WTC11 (cell line): ENCODE measurements at regions not wholly inside any gene's neighbourhood (a gene's known extent, or its start where the extent isn't known, plus 50 kb on each side); places are given as distances from the start of the nearest gene placed in this dataset.

ENCODE experiments used
- CREB1 ChIP-seq: sonication (generic); formaldehyde crosslinking; IDR thresholded peaks from 2 replicates; pipeline ENCODE4 v1.8.0; 2023; ENCODE audit warnings: mild to moderate bottlenecking, missing genetic modification reagents
- CTCF ChIP-seq: fragments of 200-600 bp; IDR thresholded peaks from 2 replicates; pipeline ENCODE4 v1.8.0; 2022; ENCODE audit warnings: antibody characterized with exemption
- ELF4 ChIP-seq: sonication (generic); formaldehyde crosslinking; IDR thresholded peaks from 2 replicates; pipeline ENCODE4 v1.8.1; 2022; ENCODE audit warnings: low read depth, mild to moderate bottlenecking, moderate library complexity, missing genetic modification reagents
- NFATC4 ChIP-seq: fragments of 250-450 bp; sonication (Bioruptor Pico); IDR thresholded peaks from 2 replicates; pipeline ENCODE4 v1.9.0; 2021; ENCODE audit warnings: mild to moderate bottlenecking
- NR2C2 ChIP-seq: sonication (generic); formaldehyde crosslinking; IDR thresholded peaks from 2 replicates; pipeline ENCODE4 v1.8.0; 2022; ENCODE audit warnings: mild to moderate bottlenecking, missing genetic modification reagents
- PRRX2 ChIP-seq: fragments of 250-450 bp; sonication (Bioruptor Pico); IDR thresholded peaks from 2 replicates; pipeline ENCODE4 v1.8.0; 2021; ENCODE audit warnings: mild to moderate bottlenecking
- SMAD3 ChIP-seq: sonication (generic); formaldehyde crosslinking; IDR thresholded peaks from 2 replicates; pipeline ENCODE4 v1.8.0; 2022; ENCODE audit warnings: missing genetic modification reagents, mild to moderate bottlenecking, borderline replicate concordance
- TF ChIP-seq, protein P1 (sequence below): sonication (generic); formaldehyde crosslinking; IDR thresholded peaks from 2 replicates; pipeline ENCODE4 v1.8.1; 2022; ENCODE audit warnings: missing genetic modification reagents, borderline replicate concordance
- TF ChIP-seq, protein P2 (sequence below): sonication (generic); formaldehyde crosslinking; IDR thresholded peaks from 2 replicates; pipeline ENCODE4 v1.8.0; 2022; ENCODE audit warnings: mild to moderate bottlenecking, missing genetic modification reagents

- TF ChIP-seq CTCF (no peak), SMAD3 (CRISPR knock-in tag) (no peak), PRRX2 (CRISPR knock-in tag) (no peak), NFATC4 (CRISPR knock-in tag) (no peak), CREB1 (CRISPR knock-in tag) (no peak), ELF4 (no peak), NR2C2 (CRISPR knock-in tag) (no peak)
- TF ChIP-seq, protein P1, sequence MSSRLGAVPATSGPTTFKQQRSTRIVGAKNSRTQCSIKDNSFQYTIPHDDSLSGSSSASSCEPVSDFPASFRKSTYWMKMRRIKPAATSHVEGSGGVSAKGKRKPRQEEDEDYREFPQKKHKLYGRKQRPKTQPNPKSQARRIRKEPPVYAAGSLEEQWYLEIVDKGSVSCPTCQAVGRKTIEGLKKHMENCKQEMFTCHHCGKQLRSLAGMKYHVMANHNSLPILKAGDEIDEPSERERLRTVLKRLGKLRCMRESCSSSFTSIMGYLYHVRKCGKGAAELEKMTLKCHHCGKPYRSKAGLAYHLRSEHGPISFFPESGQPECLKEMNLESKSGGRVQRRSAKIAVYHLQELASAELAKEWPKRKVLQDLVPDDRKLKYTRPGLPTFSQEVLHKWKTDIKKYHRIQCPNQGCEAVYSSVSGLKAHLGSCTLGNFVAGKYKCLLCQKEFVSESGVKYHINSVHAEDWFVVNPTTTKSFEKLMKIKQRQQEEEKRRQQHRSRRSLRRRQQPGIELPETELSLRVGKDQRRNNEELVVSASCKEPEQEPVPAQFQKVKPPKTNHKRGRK (CRISPR knock-in tag) = no peak
- TF ChIP-seq, protein P2, sequence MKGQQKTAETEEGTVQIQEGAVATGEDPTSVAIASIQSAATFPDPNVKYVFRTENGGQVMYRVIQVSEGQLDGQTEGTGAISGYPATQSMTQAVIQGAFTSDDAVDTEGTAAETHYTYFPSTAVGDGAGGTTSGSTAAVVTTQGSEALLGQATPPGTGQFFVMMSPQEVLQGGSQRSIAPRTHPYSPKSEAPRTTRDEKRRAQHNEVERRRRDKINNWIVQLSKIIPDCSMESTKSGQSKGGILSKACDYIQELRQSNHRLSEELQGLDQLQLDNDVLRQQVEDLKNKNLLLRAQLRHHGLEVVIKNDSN = no peak
Observed at GRCh38 chr4:1561286-1561990, 122.7 kb downstream of the FAM53A start.
